Midbrain (tissue), 1 donor: ENCODE measurements at regions not wholly inside any gene's neighbourhood (a gene's known extent, or its start where the extent isn't known, plus 50 kb on each side); places are given as distances from the start of the nearest gene placed in this dataset.

ENCODE experiments used
- DNase-seq: peaks from one replicate; lab custom pipeline; 2025; lab: John Stamatoyannopoulos, UW

DNA sequence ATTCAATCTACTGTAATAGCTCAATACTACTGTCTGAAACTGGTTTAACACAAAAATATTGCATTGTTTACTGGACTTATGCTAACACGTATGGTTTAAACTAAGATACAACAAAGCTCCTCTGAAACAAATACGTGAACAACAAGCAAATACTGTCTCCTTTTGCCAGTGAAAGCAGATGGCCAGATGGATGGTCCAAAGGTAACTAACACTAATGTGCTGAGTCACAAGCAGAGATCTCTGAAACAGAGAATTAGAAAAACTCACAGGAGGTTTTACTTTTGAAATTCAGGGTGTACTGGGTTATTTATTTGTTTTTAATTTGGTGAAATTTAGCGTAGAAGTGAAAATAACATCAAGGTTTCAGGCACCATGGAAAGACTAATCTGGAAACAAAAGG is 124.3 kb upstream of the SOX4 start:
- no peak for DNase-seq

GRCh38 chr6:21476112-21476511 is 117.4 kb upstream of the SOX4 start:
- DNase-seq = no peak

DNA sequence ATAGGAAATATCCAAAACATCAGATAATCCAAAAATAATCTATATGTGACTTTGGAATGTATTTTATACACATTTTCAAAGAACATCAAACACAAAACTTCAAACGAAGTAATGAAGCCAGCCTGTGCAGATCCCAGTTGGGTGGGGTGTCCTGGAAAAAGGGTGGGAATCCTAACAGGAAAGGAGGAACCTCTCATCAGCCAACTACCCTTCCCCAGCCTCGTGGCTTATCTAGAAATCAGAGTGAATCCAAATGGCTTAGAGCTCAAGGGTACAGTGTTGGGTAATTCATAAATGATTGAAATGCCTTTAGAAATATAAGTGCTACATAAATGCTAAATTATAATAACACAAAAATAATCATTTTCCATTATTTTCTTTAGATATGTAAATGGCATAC is 115.1 kb upstream of the SOX4 start:
- no peak for DNase-seq

- no peak for DNase-seq
Observed at GRCh38 chr6:21478883-21479539, 114.5 kb upstream of the SOX4 start.

GRCh38 chr6:21486115-21486514 is 107.4 kb upstream of the SOX4 start:
- no peak for DNase-seq

GRCh38 chr6:21489826-21490225 is 103.7 kb upstream of the SOX4 start:
- DNase-seq = no peak

DNA sequence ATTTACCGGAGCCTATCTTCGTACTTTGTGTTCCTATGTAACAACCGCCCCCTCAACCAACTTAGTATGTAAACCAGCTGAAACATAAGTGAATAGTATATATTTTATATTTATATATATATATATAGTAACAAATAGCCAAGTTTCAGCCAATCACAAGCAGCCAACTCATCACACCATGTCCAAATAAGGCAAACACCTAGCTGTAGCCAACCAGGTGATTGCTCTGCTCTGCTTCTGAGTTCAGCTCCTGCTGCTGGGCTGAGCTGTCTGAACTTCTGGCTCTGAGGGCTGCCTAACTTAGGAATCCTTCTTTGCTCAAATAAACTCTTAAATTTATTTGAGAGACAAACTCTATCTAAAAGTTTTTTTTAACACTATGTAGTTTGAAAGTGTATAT is 101.6 kb upstream of the SOX4 start:
- DNase-seq = no peak

- no peak for DNase-seq
Observed at GRCh38 chr6:21494505-21494904, 99.0 kb upstream of the SOX4 start.

DNA sequence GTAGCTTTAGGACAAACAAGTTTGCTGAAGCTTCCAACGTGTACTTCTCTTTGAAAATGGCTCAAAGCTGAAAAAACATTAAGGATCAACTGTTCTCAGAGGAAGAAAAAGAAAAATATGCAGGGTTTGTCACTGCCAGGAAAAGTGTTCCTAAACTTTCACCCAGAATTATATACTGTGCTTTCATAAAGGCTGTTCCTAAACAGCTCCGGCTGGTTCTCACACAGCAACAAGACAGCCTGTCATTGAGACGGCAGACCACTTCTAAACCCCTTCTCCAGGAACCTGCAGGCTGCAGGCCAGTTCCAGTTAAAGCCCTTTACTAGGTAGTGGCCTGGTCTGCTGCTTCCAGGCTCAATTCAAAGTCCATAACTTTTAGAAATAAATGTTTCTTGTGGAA is 97.4 kb upstream of the SOX4 start:
- DNase-seq = no peak

- no peak for DNase-seq
Observed at GRCh38 chr6:21496706-21497105, 96.8 kb upstream of the SOX4 start.

- no peak for DNase-seq
Observed at GRCh38 chr6:21500314-21501020, 93.1 kb upstream of the SOX4 start.

DNA sequence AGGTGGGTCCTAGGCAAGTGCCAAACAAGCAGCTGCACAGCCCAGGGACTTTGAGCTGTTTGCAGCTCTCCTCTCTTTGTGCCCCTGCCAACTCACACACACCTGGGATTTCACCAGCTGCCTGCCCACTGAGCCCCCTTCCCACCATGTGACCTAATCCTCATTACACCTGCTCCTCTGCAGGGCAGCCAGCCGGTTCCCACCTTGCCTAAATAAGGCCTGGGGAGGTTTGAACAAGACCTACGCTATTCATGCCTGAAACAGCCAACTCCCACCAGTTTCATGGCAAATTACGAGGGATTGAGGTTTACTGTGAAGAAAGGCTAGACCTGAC is 92.6 kb upstream of the SOX4 start:
- DNase-seq = no peak

GRCh38 chr6:21501815-21502214 is 91.7 kb upstream of the SOX4 start:
- DNase-seq = no peak

GRCh38 chr6:21502682-21503081 is 90.9 kb upstream of the SOX4 start:
- no peak for DNase-seq

DNA sequence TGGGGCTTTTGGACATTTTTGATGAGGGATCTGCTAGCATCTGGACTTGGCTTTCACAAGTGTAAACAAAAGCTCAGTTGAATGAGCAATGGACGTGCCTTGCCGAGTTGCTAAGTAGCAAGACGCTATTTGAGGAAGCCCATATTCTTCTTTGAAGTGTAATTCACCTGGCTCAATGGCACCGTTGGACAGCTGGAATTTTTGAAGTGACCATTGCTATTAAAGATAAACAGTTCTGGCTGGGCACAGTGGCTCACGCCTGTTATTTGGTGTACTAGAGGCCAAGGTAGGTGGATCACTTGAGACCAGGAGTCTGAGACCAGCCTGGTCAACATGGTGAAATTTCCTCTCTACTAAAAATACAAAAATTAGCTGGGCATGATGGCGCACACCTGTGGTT is 88.8 kb upstream of the SOX4 start:
- DNase-seq = no peak

DNA sequence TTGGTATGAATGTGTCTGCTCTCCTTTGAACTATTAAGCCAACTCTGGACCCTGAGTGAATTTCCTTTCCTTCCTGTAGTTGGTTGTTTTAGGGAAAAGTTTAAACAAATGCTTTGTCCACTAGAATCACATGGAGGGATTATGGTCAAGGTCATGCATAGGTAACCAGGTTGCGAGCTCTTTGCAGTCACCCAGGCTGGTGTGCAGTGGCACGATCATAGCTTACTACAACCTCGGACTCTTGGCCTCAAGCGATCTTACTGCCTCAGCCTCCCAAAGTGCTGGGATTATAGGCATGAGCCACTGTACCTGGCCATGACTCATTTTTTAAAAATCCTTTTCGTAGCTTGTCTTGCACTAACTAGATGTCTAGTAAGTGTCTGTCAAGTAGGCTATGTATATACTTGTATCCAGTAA is 88.0 kb upstream of the SOX4 start:
- no peak for DNase-seq

GRCh38 chr6:21506126-21506525 is 87.4 kb upstream of the SOX4 start:
- DNase-seq = no peak

DNA sequence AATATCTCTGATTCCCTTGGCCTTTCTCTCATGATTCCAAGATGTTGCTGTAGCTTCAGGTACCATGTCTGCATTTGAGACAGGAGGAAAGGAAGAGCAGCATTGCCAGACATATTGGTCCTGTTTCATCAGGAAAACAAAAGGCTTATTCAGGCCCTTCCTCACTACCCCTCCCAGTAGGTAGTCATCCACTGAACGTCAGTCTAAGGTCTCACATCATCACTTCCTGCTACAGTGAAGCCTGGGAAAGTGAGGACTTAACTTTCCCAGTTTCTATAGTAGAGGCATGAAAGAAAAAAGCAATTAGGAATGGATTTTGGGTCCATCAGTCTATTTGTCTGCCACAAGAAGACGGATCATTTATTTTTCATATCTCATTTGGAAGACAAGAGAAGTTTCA is 85.7 kb upstream of the SOX4 start:
- DNase-seq = no peak

DNA sequence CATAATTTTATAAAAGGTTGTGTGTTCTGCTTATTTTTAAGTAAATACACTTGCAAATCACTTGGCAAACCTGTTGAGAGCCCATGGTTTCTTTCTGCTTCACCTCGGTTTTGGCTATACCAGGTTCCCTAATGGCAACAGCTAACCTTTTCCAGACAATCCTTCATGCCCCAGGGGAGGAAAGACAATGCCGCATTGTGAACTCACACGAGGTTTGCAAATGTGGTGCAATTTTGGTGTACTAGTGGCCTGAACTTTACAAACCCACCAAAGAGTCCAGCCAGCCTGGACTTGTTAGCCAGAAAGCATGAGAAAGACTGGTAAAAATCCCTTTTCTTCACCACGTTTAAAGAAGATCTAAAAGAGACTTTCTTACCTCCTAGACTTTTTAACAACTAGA is 84.8 kb upstream of the SOX4 start:
- no peak for DNase-seq

DNA sequence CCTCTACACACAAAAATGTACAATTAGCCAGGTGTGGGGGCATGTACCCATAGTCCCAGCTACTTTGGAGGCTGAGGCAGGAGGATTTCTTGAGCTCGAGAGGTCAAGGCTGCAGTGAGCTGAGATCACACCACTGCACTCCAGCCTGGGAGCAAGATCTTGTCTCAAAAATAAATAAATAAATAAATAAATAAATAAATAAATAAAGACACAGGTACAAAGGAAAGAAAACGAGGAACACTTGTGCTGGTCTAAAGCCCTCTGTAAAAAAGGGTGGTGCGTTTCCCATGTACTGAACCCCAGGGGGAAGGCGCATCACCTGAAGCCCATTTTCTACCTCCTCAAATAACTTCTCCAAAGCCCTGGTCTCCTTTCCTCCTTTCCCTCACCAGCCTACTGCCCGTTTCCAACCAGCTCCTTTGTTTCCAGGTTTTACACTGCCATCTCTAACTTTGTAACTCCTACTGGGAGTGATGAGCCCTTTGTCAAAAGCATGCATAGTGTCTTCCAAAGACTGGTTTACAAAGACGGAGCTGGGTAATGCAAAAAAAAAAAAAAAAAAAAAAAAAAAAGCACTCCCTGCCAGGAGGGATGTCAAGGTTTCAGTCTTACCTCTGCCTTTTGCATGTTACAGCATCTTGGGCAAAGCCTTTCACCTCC is 81.5 kb upstream of the SOX4 start:
- no peak for DNase-seq

GRCh38 chr6:21514288-21514687 is 79.3 kb upstream of the SOX4 start:
- DNase-seq = no peak

DNA sequence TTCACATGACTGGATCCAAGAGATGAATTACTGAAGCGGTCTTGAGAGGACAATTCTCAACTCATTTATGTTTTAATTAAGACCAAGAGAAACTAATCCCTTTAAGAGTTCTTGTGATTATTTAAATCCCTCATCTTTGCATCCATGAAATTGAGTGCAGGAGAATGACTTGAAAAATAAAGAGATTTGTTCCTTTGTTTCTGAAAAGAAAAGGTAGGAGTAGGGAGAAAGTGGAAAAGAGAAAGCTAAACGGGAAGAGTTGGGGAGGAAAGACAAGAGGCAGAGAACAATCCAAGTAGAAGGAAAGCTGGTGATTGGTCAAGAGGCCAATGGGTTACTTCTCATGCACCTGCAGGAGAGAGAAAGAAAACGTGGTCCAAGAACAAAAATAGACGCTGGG is 75.2 kb upstream of the SOX4 start:
- DNase-seq = no peak

- no peak for DNase-seq
Observed at GRCh38 chr6:21519642-21520041, 73.9 kb upstream of the SOX4 start.

DNA sequence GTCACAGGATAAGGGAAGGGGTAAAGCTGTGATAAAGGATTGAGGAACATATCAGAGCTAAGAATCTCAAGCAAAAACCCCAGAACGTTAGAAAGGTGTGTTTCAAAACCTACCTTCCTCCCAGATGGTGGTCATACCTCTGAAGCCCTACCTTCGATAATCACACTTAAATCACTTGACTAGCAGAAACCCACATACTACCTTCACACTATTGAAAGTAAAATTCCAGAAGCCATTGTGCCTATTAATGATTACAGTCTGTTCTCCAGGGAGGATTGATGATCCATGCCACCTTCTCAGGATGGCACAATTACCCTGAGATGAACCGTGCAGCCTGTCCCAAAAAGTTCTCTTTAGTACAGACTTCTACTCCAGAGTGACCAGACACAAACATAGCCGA is 72.3 kb upstream of the SOX4 start:
- no peak for DNase-seq
